Urinary bladder (tissue), 3 donors: ENCODE measurements at regions not wholly inside any gene's neighbourhood (a gene's known extent, or its start where the extent isn't known, plus 50 kb on each side); places are given as distances from the start of the nearest gene placed in this dataset.
"Not testable (repeated sequence)": the region's sequence is repeated elsewhere in the genome, so short reads cannot be mapped to it uniquely, and the experiment has no call there.

Source experiments
- DNase-seq: peaks from one replicate; pipeline ENCODE4 v3.0.0-alpha.2; 2015; ENCODE audit errors: extremely low spot score
- H3K27ac ChIP-seq: one replicate; pipeline ENCODE4 v1.5.1; 2013; ENCODE audit warnings: low read depth, mild to moderate bottlenecking, moderate library complexity
- H3K36me3 ChIP-seq: one replicate; pipeline ENCODE4 v1.6.1; 2013; ENCODE audit warnings: mild to moderate bottlenecking, moderate library complexity; ENCODE audit not compliant: insufficient read depth
- H3K4me1 ChIP-seq: one replicate; pipeline ENCODE4 v1.6.1; 2013; ENCODE audit warnings: mild to moderate bottlenecking, moderate library complexity; ENCODE audit not compliant: insufficient read depth
- H3K4me3 ChIP-seq: one replicate; pipeline ENCODE4 v1.5.1; 2013; ENCODE audit warnings: low read depth, low read length
- WGBS: extraction: QIAGEN DNeasy Blood & Tissue Kit; methylation state at CpG from one replicate; pipeline ENCODE4 v1.1.7; 2013; 5-methylcytosine and 5-hydroxymethylcytosine counted together
- donor health status: healthy with polysubstance abuse.
- donor health status: healthy.

DNA sequence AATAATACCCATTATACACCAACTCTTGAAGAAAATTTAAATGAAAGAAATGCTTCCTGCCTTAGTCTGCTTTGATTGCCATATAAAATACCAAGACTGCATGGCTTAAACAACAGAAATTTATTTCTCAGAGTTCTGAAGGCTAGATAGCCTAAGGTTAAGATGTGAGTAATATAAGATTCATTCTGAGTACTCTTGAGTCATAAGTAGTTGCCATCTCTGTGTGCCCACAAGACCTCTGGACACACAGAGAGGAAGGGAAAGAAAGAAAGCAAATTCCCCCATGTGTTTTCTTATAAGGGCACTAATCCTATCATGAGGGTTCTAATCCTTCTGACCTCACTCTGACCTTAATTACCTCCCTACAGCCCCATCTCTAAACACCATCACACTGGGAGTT is 201.2 kb downstream of the PTN start:
- no peak for DNase-seq

DNA sequence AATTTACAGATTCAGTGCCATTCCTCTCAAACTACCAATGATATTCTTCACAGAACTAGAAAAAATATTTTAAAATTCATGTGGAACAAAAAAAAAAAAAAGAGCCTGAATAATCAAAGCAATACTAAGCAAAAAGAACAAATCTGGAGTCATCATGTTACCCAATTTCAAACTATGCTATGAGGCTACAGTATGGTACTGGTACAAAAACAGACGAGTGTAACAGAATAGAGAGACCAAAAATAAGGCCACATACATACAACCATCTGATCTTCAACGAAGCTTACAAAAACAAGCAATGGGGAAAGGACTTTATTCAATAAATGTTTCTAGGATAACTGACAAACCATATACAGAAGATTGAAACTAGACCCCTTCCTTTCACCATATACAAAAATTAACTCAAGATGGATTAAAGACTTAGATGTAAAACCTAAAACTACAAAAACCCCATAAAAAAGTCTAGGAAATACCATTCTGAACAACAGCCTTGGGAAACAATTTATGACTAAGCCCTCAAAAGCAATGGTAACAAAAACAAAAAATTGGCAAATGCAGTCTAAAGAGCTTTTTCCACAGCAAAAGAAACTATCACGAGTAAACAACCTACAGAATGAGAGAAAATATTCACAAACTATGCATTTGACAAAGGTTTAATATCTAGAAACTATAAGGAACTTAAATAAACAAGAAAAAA is 207.7 kb downstream of the PTN start:
- DNase-seq, result no peak
- H3K4me1 ChIP-seq, result no peaks in the 10 kb centered on the region
- H3K36me3 ChIP-seq, result no peaks in the 10 kb centered on the region
- H3K27ac ChIP-seq, result no peak overlapping the region
- no peak overlapping the region for H3K4me3 ChIP-seq
- WGBS, result 62% methylated on average over 3 of the region's 3 CpGs

More for the DNA sequence above, 201.2 kb downstream of the PTN start:
- Histone ChIP-seq H3K36me3 (no peaks in the 10 kb centered on the region), H3K4me3 (no peak overlapping the region), H3K4me1 (no peaks in the 10 kb centered on the region), H3K27ac (no peak overlapping the region)

DNA sequence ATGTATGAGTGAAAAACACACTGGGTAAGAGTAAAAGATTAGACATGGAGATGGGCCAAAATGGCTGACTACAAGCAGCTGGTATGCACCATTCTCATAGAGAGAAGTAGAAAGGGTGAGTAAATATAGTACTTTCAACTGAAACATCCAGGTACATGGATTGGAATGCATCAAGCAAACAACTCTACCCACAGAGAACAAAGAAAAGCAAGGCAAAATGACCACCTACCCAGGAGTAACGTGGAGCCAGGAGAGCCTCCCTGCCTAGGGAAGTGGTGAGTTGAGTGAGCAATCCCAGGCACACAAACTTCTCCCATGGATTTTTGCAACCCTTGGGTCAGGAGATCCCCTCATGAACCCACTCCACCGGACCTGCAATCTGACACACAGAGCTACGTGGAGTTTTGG is 212.8 kb downstream of the PTN start:
- no peak overlapping the region for H3K27ac ChIP-seq
- no peaks in the 10 kb centered on the region for H3K36me3 ChIP-seq
- DNase-seq, result no peak
- H3K4me3 ChIP-seq, result no peak overlapping the region
- 89% methylated on average over 3 of the region's 3 CpGs for WGBS
- no peaks in the 10 kb centered on the region for H3K4me1 ChIP-seq

DNA sequence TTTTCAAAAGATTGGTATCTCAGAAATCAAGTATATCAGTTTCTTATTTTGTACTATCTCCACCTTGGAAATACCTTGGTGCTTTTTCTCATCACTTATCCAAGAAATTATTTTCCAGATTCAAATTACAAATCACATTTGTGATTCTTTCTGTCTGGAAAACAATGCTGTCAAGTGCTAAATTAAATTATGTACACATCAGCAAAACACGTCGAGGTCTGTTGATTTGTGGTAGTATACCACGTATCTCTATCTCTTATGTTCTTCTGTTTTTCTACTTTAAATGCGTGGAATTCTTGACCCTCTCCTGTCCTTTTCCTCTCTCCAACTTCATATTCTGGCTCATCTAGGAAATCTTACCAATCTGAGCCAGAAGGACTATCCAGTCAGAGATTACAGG is 214.5 kb downstream of the PTN start:
- 88% methylated on average over 4 of the region's 4 CpGs for WGBS
- Histone ChIP-seq H3K27ac (no peak overlapping the region), H3K4me1 (no peaks in the 10 kb centered on the region), H3K36me3 (no peaks in the 10 kb centered on the region), H3K4me3 (no peak overlapping the region)
- no peak for DNase-seq

DNA sequence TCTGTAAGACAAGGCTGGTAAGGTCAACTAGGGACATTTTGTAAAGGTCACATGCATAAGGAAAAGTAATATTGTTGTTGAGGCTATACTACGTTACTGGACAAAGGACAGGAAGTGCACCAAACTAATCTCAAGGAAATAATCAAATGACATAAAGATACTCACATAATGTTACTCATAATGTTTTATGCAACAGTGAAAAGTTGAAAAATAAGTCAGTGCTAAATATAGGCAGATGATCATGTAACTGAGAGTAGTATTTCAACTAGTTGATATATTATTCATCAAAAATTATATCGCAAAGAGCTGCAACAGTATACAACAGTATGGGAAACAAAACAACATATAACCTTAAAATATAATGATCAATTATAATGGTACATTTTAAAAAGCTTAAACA is 215.7 kb downstream of the PTN start:
- WGBS, result 83% methylated on average over 2 of the region's 2 CpGs
- H3K36me3 ChIP-seq, result no peaks in the 10 kb centered on the region

DNA sequence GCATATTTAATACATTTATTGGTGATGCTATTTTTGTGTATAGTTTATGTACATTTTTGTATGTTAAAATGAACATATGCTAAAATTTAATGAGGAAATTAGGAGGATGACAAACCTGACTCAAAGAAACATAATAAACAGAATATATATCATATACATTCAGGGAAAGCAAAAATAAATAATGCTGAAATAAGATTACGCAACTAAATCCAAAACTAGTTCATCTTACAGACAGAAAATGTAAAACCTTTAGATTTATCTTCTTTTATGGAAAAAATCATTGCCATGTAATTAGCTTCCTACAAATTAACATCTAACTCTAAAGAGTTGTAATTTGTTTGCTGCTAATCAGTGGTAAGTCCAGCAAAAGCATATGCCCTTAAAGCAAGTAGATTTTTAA is 216.5 kb downstream of the PTN start:
- H3K4me1 ChIP-seq, result no peaks in the 10 kb centered on the region
- no peak overlapping the region for H3K4me3 ChIP-seq
- no peak for DNase-seq
- H3K36me3 ChIP-seq, result no peaks in the 10 kb centered on the region
- 55% methylated on average over 1 of the region's 1 CpG for WGBS
- H3K27ac ChIP-seq, result no peak overlapping the region

More for the DNA sequence above, 215.7 kb downstream of the PTN start:
- no peak for DNase-seq
- no peak overlapping the region for H3K4me3 ChIP-seq
- no peak overlapping the region for H3K27ac ChIP-seq
- H3K4me1 ChIP-seq, result no peaks in the 10 kb centered on the region

DNA sequence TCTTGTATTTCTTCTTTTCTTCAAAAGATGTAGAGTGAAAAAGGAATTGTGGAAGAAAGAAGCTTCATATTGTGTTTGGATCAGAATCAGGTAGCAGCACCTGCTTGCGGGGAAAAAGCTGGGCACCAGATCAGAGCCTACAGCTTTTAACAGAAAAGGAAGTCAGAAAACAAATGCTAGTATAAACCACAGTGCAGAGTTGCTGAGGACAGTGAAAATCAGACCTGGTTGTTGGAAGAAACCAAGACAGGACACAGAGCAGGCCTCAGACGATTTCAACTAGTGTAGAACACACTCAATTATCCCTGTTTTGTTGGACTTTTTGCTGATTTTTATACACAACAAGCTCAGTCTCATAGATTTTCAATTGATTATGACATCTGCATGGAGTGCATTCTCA is 221.4 kb downstream of the PTN start:
- H3K4me1 ChIP-seq, result no peaks in the 10 kb centered on the region
- DNase-seq, result no peak
- H3K4me3 ChIP-seq, result no peak overlapping the region
- 91% methylated on average over 2 of the region's 2 CpGs for WGBS
- H3K36me3 ChIP-seq, result no peaks in the 10 kb centered on the region
- no peak overlapping the region for H3K27ac ChIP-seq

DNA sequence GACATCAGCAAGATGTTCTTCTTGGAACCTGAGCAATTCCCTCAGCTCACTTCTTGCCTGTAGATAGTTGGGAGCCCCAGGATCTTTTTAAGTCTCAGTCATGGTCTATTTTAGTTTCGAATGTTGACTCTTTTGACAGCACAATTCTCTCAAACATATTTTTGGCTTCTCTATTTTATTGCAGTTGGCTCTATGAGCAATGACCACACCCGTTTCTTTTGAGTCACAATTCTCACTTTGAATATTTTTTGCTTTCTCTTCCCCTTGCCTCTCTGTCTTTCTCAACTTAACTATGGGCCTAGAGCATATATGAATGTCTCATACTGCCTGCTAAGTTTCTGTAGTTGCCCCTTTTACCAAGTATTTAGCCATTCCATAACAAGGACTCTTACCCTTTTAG is 222.8 kb downstream of the PTN start:
- Histone ChIP-seq H3K36me3 (no peaks in the 10 kb centered on the region), H3K4me3 (no peak overlapping the region), H3K4me1 (no peaks in the 10 kb centered on the region), H3K27ac (no peak overlapping the region)
- WGBS, result 48% methylated on average over 2 of the region's 2 CpGs
- no peak for DNase-seq

DNA sequence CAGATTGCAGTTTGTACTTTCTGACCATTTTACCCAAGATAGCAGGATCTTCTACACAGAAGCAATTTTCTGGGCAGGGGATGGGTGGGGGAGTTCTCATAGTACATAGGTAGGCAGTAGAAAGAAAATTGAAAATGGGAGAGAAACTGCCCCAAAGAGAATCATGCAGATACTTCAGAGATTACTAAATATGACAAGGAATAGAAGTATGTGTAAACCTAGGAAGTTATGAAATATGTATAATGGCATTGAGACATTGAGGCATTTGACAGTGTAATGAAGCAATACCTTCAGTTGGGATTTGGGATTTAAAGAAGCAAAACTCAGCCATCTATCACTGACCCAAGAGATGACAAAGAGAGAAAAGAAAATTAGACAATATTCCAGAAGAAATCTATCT is 233.0 kb downstream of the PTN start:
- H3K4me3 ChIP-seq, result no peak overlapping the region
- no peak overlapping the region for H3K27ac ChIP-seq
- H3K4me1 ChIP-seq, result no peaks in the 10 kb centered on the region
- no peak for DNase-seq
- H3K36me3 ChIP-seq, result no peaks in the 10 kb centered on the region

DNA sequence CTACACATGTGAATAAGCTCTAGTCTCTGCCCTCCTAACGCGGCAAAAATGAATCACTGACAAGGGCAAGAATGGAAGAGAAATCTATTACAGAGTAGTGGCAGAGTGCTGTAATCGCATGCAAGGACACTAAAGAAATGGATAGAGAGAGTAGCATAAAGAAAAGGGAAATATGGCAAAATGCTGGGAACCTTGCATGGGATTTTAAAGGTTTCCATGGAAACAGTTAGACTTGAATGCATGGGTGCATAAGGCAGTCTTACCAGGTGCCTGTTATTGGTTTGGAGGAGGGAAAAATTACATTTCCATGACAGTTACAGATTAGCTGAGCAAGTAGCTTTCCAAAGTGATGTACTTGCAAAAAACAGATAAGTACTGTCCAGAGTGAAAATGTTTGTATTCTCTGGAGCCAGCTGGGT is 233.4 kb downstream of the PTN start:
- Histone ChIP-seq H3K36me3 (no peaks in the 10 kb centered on the region), H3K4me3 (no peak overlapping the region), H3K4me1 (no peaks in the 10 kb centered on the region), H3K27ac (no peak overlapping the region)
- no peak for DNase-seq
- WGBS, result 62% methylated on average over 3 of the region's 3 CpGs

DNA sequence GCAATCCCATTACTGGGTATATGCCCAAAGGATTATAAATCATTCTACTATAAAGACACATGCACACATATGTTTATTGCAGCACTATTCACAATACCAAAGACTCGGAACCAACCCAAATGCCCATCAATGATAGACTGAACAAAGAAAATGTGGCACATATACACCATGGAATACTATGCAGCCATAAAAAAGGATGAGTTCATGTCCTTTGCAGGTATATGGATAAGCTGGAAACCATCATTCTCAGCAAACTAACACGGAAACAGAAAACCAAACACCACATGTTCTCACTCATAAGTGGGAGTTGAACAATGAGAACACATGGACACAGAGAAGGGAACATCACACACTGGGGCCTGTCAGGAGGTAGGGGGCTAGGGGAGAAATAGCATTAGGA is 235.7 kb downstream of the PTN start:
- H3K36me3 ChIP-seq, H3K4me3 ChIP-seq, DNase-seq, H3K4me1 ChIP-seq, H3K27ac ChIP-seq: not testable (repeated sequence)
- WGBS, result 96% methylated on average over 2 of the region's 2 CpGs

DNA sequence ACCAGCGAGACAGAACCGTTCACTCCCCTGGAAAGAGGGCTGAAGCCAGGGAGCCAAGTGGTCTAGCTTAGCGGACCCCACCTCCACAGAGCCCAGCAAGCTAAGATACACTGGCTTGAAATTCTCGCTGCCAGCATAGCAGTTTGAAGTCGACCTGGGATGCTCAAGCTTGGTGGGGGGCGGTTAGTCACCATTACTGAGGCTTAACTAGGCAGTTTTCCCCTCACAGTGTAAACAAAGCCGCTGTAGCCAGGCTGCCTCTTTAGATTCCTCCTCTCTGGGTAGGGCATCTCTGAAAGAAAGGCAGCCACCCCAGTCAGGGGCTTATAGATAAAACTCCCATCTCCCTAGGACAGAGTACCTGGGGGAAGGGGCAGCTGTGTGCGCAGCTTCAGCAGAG is 235.1 kb downstream of the CHRM2 start:
- not testable (repeated sequence) for H3K27ac ChIP-seq, H3K36me3 ChIP-seq, DNase-seq, H3K4me1 ChIP-seq, H3K4me3 ChIP-seq
- 79% methylated on average over 8 of the region's 8 CpGs for WGBS

DNA sequence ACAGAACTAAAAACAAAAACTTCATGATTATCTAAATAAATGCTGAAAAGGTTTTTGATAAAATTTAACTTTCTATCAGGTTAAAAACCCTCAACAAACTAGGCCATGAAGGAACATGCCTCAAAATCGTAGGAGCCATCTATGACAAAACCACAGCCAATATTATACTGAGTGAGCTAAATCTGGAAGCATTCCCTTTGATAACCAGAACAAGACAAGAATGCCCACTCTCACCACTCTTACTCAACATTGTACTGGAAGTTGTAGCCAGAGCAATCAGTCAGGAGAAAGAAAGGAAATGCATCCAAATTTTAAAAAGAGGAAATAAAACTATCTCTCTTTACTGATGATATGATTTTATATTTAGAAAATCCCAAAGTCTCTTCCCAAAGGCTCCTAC is 228.7 kb downstream of the CHRM2 start:
- 65% methylated on average over 1 of the region's 1 CpG for WGBS
- Histone ChIP-seq H3K36me3 (no peaks in the 10 kb centered on the region), H3K4me3 (no peak overlapping the region), H3K4me1 (no peaks in the 10 kb centered on the region), H3K27ac (no peak overlapping the region)
- no peak for DNase-seq

DNA sequence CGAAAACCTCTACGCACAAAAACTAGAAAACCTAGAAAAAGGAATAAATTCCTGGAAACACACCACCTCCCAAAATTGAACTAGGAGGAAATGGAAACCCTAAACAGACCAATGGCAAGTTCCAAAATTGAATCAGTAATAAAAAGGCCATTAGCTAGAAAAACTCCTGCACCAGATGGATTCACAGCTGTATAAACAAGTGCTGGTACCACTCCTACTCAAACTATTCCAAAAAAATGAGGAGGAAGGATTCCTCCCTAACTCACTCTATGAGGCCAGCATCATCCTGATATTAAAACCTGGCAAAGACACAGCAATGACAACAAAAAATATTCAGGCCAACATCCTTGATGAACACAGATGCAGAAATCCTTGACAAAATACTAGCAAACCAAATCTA is 228.2 kb downstream of the CHRM2 start:
- Histone ChIP-seq H3K36me3 (no peaks in the 10 kb centered on the region), H3K27ac (no peak overlapping the region), H3K4me1 (no peaks in the 10 kb centered on the region), H3K4me3 (no peak overlapping the region)
- DNase-seq, result no peak
- 90% methylated on average over 2 of the region's 2 CpGs for WGBS

DNA sequence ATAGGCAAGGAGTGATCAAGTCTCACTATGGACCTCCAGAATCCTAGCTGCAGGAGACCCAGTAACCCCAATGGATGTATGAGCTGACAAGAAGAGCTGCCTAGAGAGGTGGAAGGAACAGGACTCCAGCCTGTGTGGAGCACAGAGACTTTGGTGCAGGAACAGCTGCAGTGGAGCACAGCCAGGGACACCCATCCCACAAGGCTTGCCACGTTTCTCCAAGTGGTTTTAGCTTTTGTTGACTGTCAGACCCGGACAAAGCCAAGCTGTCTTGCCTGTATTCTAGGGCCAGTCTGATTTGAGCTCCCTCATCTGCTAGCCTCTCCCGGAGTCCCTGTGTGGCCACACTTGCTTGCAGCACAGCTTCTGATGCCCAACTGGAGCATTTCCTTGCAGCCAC is 224.7 kb downstream of the CHRM2 start:
- H3K4me3 ChIP-seq, result no peak overlapping the region
- H3K36me3 ChIP-seq, result no peaks in the 10 kb centered on the region
- DNase-seq, result no peak
- H3K27ac ChIP-seq, result no peak overlapping the region
- H3K4me1 ChIP-seq, result no peaks in the 10 kb centered on the region
- 78% methylated on average over 3 of the region's 3 CpGs for WGBS
